ENCODE measurements at regions not wholly inside any gene's neighbourhood (a gene's known extent, or its start where the extent isn't known, plus 50 kb on each side); places are given as distances from the start of the nearest gene placed in this dataset.

- H3K4me1 Mint-ChIP-seq, result peaks cover 24% of the 10 kb centered on the region
- no peak for DNase-seq
- TF ChIP-seq, protein P1, sequence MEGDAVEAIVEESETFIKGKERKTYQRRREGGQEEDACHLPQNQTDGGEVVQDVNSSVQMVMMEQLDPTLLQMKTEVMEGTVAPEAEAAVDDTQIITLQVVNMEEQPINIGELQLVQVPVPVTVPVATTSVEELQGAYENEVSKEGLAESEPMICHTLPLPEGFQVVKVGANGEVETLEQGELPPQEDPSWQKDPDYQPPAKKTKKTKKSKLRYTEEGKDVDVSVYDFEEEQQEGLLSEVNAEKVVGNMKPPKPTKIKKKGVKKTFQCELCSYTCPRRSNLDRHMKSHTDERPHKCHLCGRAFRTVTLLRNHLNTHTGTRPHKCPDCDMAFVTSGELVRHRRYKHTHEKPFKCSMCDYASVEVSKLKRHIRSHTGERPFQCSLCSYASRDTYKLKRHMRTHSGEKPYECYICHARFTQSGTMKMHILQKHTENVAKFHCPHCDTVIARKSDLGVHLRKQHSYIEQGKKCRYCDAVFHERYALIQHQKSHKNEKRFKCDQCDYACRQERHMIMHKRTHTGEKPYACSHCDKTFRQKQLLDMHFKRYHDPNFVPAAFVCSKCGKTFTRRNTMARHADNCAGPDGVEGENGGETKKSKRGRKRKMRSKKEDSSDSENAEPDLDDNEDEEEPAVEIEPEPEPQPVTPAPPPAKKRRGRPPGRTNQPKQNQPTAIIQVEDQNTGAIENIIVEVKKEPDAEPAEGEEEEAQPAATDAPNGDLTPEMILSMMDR (IDR thresholded peaks at IDR 0.05), result no peak
- POLR2A ChIA-PET, result no interaction called here
- intact Hi-C loops (cut with micrococcal nuclease), result no loop called here
- H3K9me3 Mint-ChIP-seq, result no peaks in the 10 kb centered on the region
- no peak for ATAC-seq (ENCODE audit: low read depth)
- H3K27ac Mint-ChIP-seq, result no peak overlapping the region
- CTCF ChIA-PET, result no interaction called here
- H3K36me3 Mint-ChIP-seq (ENCODE audit: low read depth), result no peaks in the 10 kb centered on the region
- no peak overlapping the region for H3K4me3 Mint-ChIP-seq
- no peaks in the 10 kb centered on the region for H3K27me3 Mint-ChIP-seq
Observed at GRCh38 chr6:14364370-14364769, 246.8 kb downstream of the CD83 start.

DNA sequence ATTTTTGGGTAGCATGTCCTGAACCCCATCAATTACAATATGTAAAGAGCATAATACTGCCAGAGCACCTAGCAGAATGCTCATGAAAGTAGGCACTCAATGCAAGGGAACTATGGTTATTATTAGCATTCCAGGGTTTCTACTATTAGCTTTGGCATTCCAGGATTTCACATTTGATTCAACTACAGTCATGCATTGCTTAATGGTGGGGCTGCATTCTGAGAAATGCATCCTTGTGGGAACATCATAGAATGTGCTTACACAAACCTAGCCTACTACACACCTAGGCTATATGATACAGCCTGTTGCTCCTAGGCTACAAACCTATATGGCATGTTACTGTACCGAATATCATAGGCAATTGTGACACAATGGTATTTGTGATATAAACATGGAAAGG lies 247.8 kb downstream of the CD83 start:
- ATAC-seq (ENCODE audit: low read depth) (no peak), DNase-seq (no peak)
- H3K4me3 Mint-ChIP-seq, result no peak overlapping the region
- no peak overlapping the region for H3K27ac Mint-ChIP-seq
- TF ChIP-seq, protein P1 (IDR thresholded peaks at IDR 0.05), result no peak
- no peaks in the 10 kb centered on the region for H3K27me3 Mint-ChIP-seq
- H3K9me3 Mint-ChIP-seq, result no peaks in the 10 kb centered on the region
- ChIA-PET POLR2A (no interaction called here), CTCF (no interaction called here)
- peaks cover 22% of the 10 kb centered on the region for H3K4me1 Mint-ChIP-seq
- intact Hi-C loops (cut with micrococcal nuclease), result no loop called here
- no peaks in the 10 kb centered on the region for H3K36me3 Mint-ChIP-seq (ENCODE audit: low read depth)

GRCh38 chr6:14366315-14366714 lies 248.7 kb downstream of the CD83 start:
- POLR2A ChIA-PET, result no interaction called here
- Mint-ChIP-seq H3K4me1 (peaks cover 24% of the 10 kb centered on the region), H3K36me3 (ENCODE audit: low read depth) (no peaks in the 10 kb centered on the region), H3K4me3 (no peak overlapping the region), H3K27ac (no peak overlapping the region), H3K27me3 (no peaks in the 10 kb centered on the region), H3K9me3 (no peaks in the 10 kb centered on the region)
- DNase-seq, result no peak
- TF ChIP-seq, protein P1 (IDR thresholded peaks at IDR 0.05), result no peak
- CTCF ChIA-PET, result no interaction called here
- no peak for ATAC-seq (ENCODE audit: low read depth)
- intact Hi-C loops (cut with micrococcal nuclease), result no loop called here

- TF ChIP-seq, protein P1 (IDR thresholded peaks at IDR 0.05), result no peak
- DNase-seq (no peak), ATAC-seq (ENCODE audit: low read depth) (no peak)
- no peaks in the 10 kb centered on the region for H3K36me3 Mint-ChIP-seq (ENCODE audit: low read depth)
- CTCF ChIA-PET, result no interaction called here
- intact Hi-C loops (cut with micrococcal nuclease), result no loop called here
- POLR2A ChIA-PET, result no interaction called here
- H3K4me3 Mint-ChIP-seq, result no peak overlapping the region
- H3K9me3 Mint-ChIP-seq, result no peaks in the 10 kb centered on the region
- H3K27ac Mint-ChIP-seq, result no peak overlapping the region
- H3K27me3 Mint-ChIP-seq, result no peaks in the 10 kb centered on the region
- peaks cover 29% of the 10 kb centered on the region for H3K4me1 Mint-ChIP-seq
Observed at GRCh38 chr6:14366872-14367271, 249.3 kb downstream of the CD83 start.

DNA sequence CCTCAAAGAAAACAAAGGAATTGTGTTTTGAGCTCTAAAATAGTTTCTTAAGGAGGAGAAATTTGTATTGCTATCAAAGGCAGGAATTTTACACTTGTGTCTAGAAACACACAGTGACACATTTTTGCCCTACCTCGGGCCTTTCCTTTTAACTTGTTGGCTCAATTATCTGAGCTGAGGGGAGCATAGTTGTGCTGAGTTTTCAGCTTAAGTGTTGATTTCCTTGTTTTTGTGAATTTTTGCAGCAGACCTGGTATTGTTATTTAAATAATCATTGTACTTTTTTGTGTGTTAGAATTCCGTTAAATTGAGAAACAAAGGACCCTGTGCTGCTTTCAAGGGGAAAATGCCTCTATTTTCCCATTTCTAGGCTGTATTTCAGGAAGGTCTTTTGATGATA lies 249.7 kb downstream of the CD83 start:
- CTCF ChIA-PET, result no interaction called here
- intact Hi-C loops (cut with micrococcal nuclease), result no loop called here

More for the DNA sequence above, 249.7 kb downstream of the CD83 start:
- peaks cover 31% of the 10 kb centered on the region for H3K4me1 Mint-ChIP-seq
- no peak overlapping the region for H3K4me3 Mint-ChIP-seq
- DNase-seq (no peak), ATAC-seq (ENCODE audit: low read depth) (no peak)
- H3K27ac Mint-ChIP-seq, result no peak overlapping the region
- H3K36me3 Mint-ChIP-seq (ENCODE audit: low read depth), result no peaks in the 10 kb centered on the region
- no peaks in the 10 kb centered on the region for H3K27me3 Mint-ChIP-seq
- TF ChIP-seq, protein P1 (IDR thresholded peaks at IDR 0.05), result no peak
- POLR2A ChIA-PET, result no interaction called here
- H3K9me3 Mint-ChIP-seq, result no peaks in the 10 kb centered on the region

Data from activated B cell treated with CpG ODN at 0.5 μM for 24 hours (primary cell).